HCT116 (cell line): ENCODE measurements at regions not wholly inside any gene's neighbourhood (a gene's known extent, or its start where the extent isn't known, plus 50 kb on each side); places are given as distances from the start of the nearest gene placed in this dataset.

Source experiments
- ATAC-seq: fragments of 200-7000 bp; cut with Tn5 transposase; 2 replicates; pipeline ENCODE4 v1.9.1; 2020; ENCODE audit warnings: mild to moderate bottlenecking, moderate library complexity
- BruUV-seq: library from RNA; stranded (reverse); fragments of 400-500 nt; replicated peaks from 2 replicates; lab custom pipeline; 2021; lab: Mats Ljungman, UMichigan
- CTCF ChIA-PET: fragments of 300-600 bp; sonication (Branson Sonifier 250); formaldehyde crosslinking; loops from one replicate; lab custom pipeline; 2021; ENCODE audit warnings: antibody characterized with exemption; lab: Charles Lee
- POLR2A ChIA-PET: fragments of 300-600, 350-600 bp; sonication (Branson Sonifier 250); formaldehyde crosslinking; loops from one replicate; lab custom pipeline; 2021; ENCODE audit warnings: antibody characterized with exemption; lab: Charles Lee
- RAD21 ChIA-PET, 2 experiments: fragments of 300-600 bp; sonication (Branson Sonifier 250); formaldehyde crosslinking; loops; one replicate each; lab custom pipeline; 2023; ENCODE audit warnings: low total read pairs in 2 of 2; ENCODE audit not compliant: uncharacterized antibody in 2 of 2, unreplicated experiment in 2 of 2, low non-redundant PET in 1 of 2; lab: Charles Lee
- DNase-seq: peaks from one replicate; pipeline ENCODE4 v3.0.0-alpha.2; 2010; ENCODE audit warnings: low read depth, low spot score
- H2AFZ ChIP-seq: fragments of 200-600 bp; shearing (Covaris generic), sonication (generic); 2 replicates; pipeline ENCODE4 v1.6.1; 2017; ENCODE audit warnings: low read depth, mixed run types, mixed read lengths, antibody characterized with exemption, low read length; ENCODE audit not compliant: poor library complexity, severe bottlenecking
- H3K27ac ChIP-seq: 2 replicates; pipeline ENCODE4 v1.5.1; 2012; ENCODE audit warnings: low read depth, low read length
- H3K27me3 ChIP-seq: fragments of 200-600 bp; sonication (generic); 2 replicates; pipeline ENCODE4 v1.6.1; 2016; ENCODE audit warnings: mixed run types, low read length, mixed read lengths; ENCODE audit not compliant: insufficient read depth
- H3K36me3 ChIP-seq, 2 experiments: fragments of 200-500 bp in 1 of 2; fragments of 200-600 bp in 1 of 2; sonication (Bioruptor generic) in 1 of 2; sonication (generic) in 1 of 2; 2 replicates each; pipeline versions ENCODE4 v1.5.1 to v1.6.1; 2014 to 2016; ENCODE audit warnings: low read length in 2 of 2, inconsistent platforms in 1 of 2, mixed read lengths in 1 of 2, mixed run types in 1 of 2; ENCODE audit not compliant: insufficient read depth in 2 of 2, control insufficient read depth in 1 of 2
- H3K4me1 ChIP-seq, 2 experiments: fragments of 200-600 bp in 1 of 2; sonication (generic) in 1 of 2; 2 replicates each; pipeline versions ENCODE4 v1.5.1 to v1.6.1; 2012 to 2017; ENCODE audit warnings: low read length in 2 of 2, inconsistent platforms in 1 of 2, mild to moderate bottlenecking in 1 of 2, mixed read lengths in 1 of 2, mixed run types in 1 of 2, moderate library complexity in 1 of 2; ENCODE audit not compliant: insufficient read depth in 2 of 2, control insufficient read depth in 1 of 2
- H3K4me2 ChIP-seq: fragments of 200-600 bp; sonication (generic); 2 replicates; pipeline ENCODE4 v1.6.1; 2017; ENCODE audit warnings: mixed run types, low read length, mixed read lengths
- H3K4me3 ChIP-seq, 2 experiments: fragments of 200-600 bp in 1 of 2; sonication (generic) in 1 of 2; replicated peaks in 1 of 2; 2 replicates each; pipeline ENCODE4 v1.5.1; 2011 to 2016; ENCODE audit warnings: low read length in 2 of 2, control low read depth in 1 of 2, low read depth in 1 of 2, mild to moderate bottlenecking in 1 of 2, mixed read lengths in 1 of 2, mixed run types in 1 of 2
- H3K79me2 ChIP-seq: fragments of 200-600 bp; sonication (generic); 2 replicates; pipeline ENCODE4 v1.6.1; 2017; ENCODE audit warnings: mild to moderate bottlenecking, mixed run types, low read length, moderate library complexity, mixed read lengths; ENCODE audit not compliant: insufficient read depth
- H3K9ac ChIP-seq: fragments of 200-600 bp; sonication (generic); 2 replicates; pipeline ENCODE4 v1.6.1; 2016; ENCODE audit warnings: low read length, mixed read lengths
- H3K9me2 ChIP-seq: fragments of 200-600 bp; sonication (generic), shearing (Covaris generic); 2 replicates; pipeline ENCODE4 v1.6.1; 2017; ENCODE audit warnings: mixed run types, mild to moderate bottlenecking, moderate library complexity; ENCODE audit not compliant: insufficient read depth
- H3K9me3 ChIP-seq, 2 experiments: fragments of 200-500 bp in 1 of 2; fragments of 200-600 bp in 1 of 2; sonication (Bioruptor generic) in 1 of 2; sonication (generic) in 1 of 2; 2 replicates each; pipeline ENCODE4 v1.6.1; 2014 to 2017; ENCODE audit warnings: low read length in 2 of 2, mixed read lengths in 2 of 2, inconsistent platforms in 1 of 2, low read depth in 1 of 2, mild to moderate bottlenecking in 1 of 2, mixed run types in 1 of 2, moderate library complexity in 1 of 2; ENCODE audit not compliant: control insufficient read depth in 1 of 2, insufficient read depth in 1 of 2
- H4K20me1 ChIP-seq: fragments of 200-600 bp; sonication (generic), shearing (Covaris generic); 2 replicates; pipeline ENCODE4 v1.6.1; 2017; ENCODE audit warnings: mixed run types, mild to moderate bottlenecking, moderate library complexity; ENCODE audit not compliant: insufficient read depth
- CBX3 ChIP-seq: IDR thresholded peaks from 2 replicates; pipeline ENCODE4 v1.6.1; 2012; ENCODE audit warnings: low read depth
- CTCF ChIP-seq, 3 experiments: fragments of 200-600 bp in 1 of 3; sonication (generic) in 1 of 3; IDR thresholded peaks in 2 of 3; conservative IDR thresholded peaks in 1 of 3; 2 replicates each; pipeline ENCODE4 v1.5.1; 2012 to 2017; ENCODE audit warnings: low read depth in 2 of 3, low read length in 2 of 3, antibody characterized with exemption in 1 of 3, borderline replicate concordance in 1 of 3, control low read depth in 1 of 3, mild to moderate bottlenecking in 1 of 3, mixed read lengths in 1 of 3, mixed run types in 1 of 3, moderate library complexity in 1 of 3; ENCODE audit not compliant: insufficient read depth in 1 of 3
- EGR1 ChIP-seq: IDR thresholded peaks from 2 replicates; pipeline ENCODE4 v1.6.1; 2012; ENCODE audit warnings: low read depth
- JUND ChIP-seq: IDR thresholded peaks from 2 replicates; pipeline ENCODE4 v1.6.1; 2012
- MAX ChIP-seq: IDR thresholded peaks from 2 replicates; pipeline ENCODE4 v1.6.1; 2012
- POLR2A ChIP-seq: IDR thresholded peaks from 2 replicates; pipeline ENCODE4 v1.7.0; 2011; ENCODE audit warnings: borderline replicate concordance; ENCODE audit not compliant: insufficient read depth, insufficient read length; ENCODE audit errors: extremely low read depth
- POLR2AphosphoS5 ChIP-seq: IDR thresholded peaks from 2 replicates; pipeline ENCODE4 v1.6.1; 2011; ENCODE audit warnings: mild to moderate bottlenecking, low read depth, low read length, moderate library complexity
- RAD21 ChIP-seq: IDR thresholded peaks from 2 replicates; pipeline ENCODE4 v1.6.1; 2012; ENCODE audit warnings: low read depth, mild to moderate bottlenecking
- SIN3A ChIP-seq: IDR thresholded peaks from 2 replicates; pipeline ENCODE4 v1.6.1; 2012; ENCODE audit warnings: low read depth
- SP1 ChIP-seq: IDR thresholded peaks from 2 replicates; pipeline ENCODE4 v1.6.1; 2012; ENCODE audit warnings: low read depth
- TCF7L2 ChIP-seq: IDR thresholded peaks from 2 replicates; pipeline ENCODE4 v1.7.0; 2011; ENCODE audit warnings: borderline replicate concordance, inconsistent platforms; ENCODE audit not compliant: insufficient read depth, insufficient read length; ENCODE audit errors: extremely low read depth
- ZNF274 ChIP-seq: fragments of 200-500 bp; sonication (Bioruptor generic); IDR thresholded peaks from 2 replicates; pipeline ENCODE4 v1.6.1; 2014; ENCODE audit warnings: mild to moderate bottlenecking, low read depth, low read length, inconsistent platforms
- intact Hi-C: fragments of 100-400 bp; cut with micrococcal nuclease; formaldehyde crosslinking; loops from 2 replicates; pipeline ENCODE4 v1.10.0; 2022
- TF ChIP-seq, protein P1 (sequence below): IDR thresholded peaks from 2 replicates; pipeline ENCODE4 v1.6.1; 2012; ENCODE audit warnings: low read depth
- TF ChIP-seq, protein P2 (sequence below): IDR thresholded peaks from 2 replicates; pipeline ENCODE4 v1.6.1; 2011; ENCODE audit warnings: mild to moderate bottlenecking, low read length, moderate library complexity; ENCODE audit not compliant: insufficient replicate concordance; ENCODE audit errors: extremely low read depth
- TF ChIP-seq, protein P3 (sequence below): IDR thresholded peaks from 2 replicates; pipeline ENCODE4 v1.6.1; 2012

GRCh38 chr14:84535976-84536375 is 994.0 kb upstream of the FLRT2 start:
- Histone ChIP-seq H3K9me2 (no peaks in the 10 kb centered on the region), H3K9ac (no peak overlapping the region), H3K9me3 (peaks cover 5 to 10% of the 10 kb centered on the region in 2 experiments; a peak in 3 of 4 replicates), H3K79me2 (no peaks in the 10 kb centered on the region), H3K36me3 (no peaks in the 10 kb centered on the region), H3K27ac (no peak overlapping the region), H3K4me2 (no peak overlapping the region), H3K27me3 (no peaks in the 10 kb centered on the region), H3K4me1 (no peaks in the 10 kb centered on the region; a peak in 1 of 4 replicates), H4K20me1 (no peaks in the 10 kb centered on the region), H3K4me3 (no peak overlapping the region), H2AFZ (no peak overlapping the region)
- ChIA-PET RAD21 (no interaction called here), POLR2A (no interaction called here), CTCF (no interaction called here)
- TF ChIP-seq SP1, result no peak
- TF ChIP-seq, protein P1, sequence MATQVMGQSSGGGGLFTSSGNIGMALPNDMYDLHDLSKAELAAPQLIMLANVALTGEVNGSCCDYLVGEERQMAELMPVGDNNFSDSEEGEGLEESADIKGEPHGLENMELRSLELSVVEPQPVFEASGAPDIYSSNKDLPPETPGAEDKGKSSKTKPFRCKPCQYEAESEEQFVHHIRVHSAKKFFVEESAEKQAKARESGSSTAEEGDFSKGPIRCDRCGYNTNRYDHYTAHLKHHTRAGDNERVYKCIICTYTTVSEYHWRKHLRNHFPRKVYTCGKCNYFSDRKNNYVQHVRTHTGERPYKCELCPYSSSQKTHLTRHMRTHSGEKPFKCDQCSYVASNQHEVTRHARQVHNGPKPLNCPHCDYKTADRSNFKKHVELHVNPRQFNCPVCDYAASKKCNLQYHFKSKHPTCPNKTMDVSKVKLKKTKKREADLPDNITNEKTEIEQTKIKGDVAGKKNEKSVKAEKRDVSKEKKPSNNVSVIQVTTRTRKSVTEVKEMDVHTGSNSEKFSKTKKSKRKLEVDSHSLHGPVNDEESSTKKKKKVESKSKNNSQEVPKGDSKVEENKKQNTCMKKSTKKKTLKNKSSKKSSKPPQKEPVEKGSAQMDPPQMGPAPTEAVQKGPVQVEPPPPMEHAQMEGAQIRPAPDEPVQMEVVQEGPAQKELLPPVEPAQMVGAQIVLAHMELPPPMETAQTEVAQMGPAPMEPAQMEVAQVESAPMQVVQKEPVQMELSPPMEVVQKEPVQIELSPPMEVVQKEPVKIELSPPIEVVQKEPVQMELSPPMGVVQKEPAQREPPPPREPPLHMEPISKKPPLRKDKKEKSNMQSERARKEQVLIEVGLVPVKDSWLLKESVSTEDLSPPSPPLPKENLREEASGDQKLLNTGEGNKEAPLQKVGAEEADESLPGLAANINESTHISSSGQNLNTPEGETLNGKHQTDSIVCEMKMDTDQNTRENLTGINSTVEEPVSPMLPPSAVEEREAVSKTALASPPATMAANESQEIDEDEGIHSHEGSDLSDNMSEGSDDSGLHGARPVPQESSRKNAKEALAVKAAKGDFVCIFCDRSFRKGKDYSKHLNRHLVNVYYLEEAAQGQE, result no peak
- TF ChIP-seq CBX3, result no peak
- TF ChIP-seq MAX, result no peak
- no peak for TF ChIP-seq RAD21
- TF ChIP-seq ZNF274, result no peak
- TF ChIP-seq, protein P2, sequence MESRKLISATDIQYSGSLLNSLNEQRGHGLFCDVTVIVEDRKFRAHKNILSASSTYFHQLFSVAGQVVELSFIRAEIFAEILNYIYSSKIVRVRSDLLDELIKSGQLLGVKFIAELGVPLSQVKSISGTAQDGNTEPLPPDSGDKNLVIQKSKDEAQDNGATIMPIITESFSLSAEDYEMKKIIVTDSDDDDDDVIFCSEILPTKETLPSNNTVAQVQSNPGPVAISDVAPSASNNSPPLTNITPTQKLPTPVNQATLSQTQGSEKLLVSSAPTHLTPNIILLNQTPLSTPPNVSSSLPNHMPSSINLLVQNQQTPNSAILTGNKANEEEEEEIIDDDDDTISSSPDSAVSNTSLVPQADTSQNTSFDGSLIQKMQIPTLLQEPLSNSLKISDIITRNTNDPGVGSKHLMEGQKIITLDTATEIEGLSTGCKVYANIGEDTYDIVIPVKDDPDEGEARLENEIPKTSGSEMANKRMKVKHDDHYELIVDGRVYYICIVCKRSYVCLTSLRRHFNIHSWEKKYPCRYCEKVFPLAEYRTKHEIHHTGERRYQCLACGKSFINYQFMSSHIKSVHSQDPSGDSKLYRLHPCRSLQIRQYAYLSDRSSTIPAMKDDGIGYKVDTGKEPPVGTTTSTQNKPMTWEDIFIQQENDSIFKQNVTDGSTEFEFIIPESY, result no peak
- TF ChIP-seq CTCF (IDR thresholded peaks at IDR 0.05 in 2 of 3, conservative IDR thresholded peaks at IDR 0.05 in 1 of 3; ENCODE audit: borderline replicate concordance in 1 of 3, insufficient read depth in 1 of 3, low read depth in 2 of 3, low read length in 2 of 3), result no peak
- no peak for TF ChIP-seq EGR1
- TF ChIP-seq JUND, result no peak
- TF ChIP-seq, protein P3, sequence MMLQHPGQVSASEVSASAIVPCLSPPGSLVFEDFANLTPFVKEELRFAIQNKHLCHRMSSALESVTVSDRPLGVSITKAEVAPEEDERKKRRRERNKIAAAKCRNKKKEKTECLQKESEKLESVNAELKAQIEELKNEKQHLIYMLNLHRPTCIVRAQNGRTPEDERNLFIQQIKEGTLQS, result no peak
- no peak for TF ChIP-seq POLR2AphosphoS5
- TF ChIP-seq SIN3A, result no peak
- no peak for TF ChIP-seq TCF7L2
- TF ChIP-seq POLR2A, result no peak
- DNase-seq, result no peak
- intact Hi-C loops, result no loop called here
- ATAC-seq, result no peak
- no TSS peak for BruUV-seq
